ENCODE measurements at regions not wholly inside any gene's neighbourhood (a gene's known extent, or its start where the extent isn't known, plus 50 kb on each side); places are given as distances from the start of the nearest gene placed in this dataset.
"Not testable (repeated sequence)": the region's sequence is repeated elsewhere in the genome, so short reads cannot be mapped to it uniquely, and the experiment has no call there.

- Histone ChIP-seq H3K27me3 (no peaks in the 10 kb centered on the region), H3K4me3 (ENCODE audit: low read depth in 1 of 2, low read length in 1 of 2) (no peak overlapping the region), H3K27ac (no peak overlapping the region), H3K9me3 (no peaks in the 10 kb centered on the region), H3K36me3 (no peaks in the 10 kb centered on the region), H3K4me1 (ENCODE audit: control insufficient read depth in 1 of 2, insufficient read depth in 1 of 2, low read depth in 1 of 2, low read length in 1 of 2) (no peaks in the 10 kb centered on the region)
- TF ChIP-seq, protein P1, sequence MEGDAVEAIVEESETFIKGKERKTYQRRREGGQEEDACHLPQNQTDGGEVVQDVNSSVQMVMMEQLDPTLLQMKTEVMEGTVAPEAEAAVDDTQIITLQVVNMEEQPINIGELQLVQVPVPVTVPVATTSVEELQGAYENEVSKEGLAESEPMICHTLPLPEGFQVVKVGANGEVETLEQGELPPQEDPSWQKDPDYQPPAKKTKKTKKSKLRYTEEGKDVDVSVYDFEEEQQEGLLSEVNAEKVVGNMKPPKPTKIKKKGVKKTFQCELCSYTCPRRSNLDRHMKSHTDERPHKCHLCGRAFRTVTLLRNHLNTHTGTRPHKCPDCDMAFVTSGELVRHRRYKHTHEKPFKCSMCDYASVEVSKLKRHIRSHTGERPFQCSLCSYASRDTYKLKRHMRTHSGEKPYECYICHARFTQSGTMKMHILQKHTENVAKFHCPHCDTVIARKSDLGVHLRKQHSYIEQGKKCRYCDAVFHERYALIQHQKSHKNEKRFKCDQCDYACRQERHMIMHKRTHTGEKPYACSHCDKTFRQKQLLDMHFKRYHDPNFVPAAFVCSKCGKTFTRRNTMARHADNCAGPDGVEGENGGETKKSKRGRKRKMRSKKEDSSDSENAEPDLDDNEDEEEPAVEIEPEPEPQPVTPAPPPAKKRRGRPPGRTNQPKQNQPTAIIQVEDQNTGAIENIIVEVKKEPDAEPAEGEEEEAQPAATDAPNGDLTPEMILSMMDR (IDR thresholded peaks at IDR 0.05): no peak
These were observed 1346.3 kb downstream of the REEP3 start for GRCh38 chr10:64867501-64867962.

DNA sequence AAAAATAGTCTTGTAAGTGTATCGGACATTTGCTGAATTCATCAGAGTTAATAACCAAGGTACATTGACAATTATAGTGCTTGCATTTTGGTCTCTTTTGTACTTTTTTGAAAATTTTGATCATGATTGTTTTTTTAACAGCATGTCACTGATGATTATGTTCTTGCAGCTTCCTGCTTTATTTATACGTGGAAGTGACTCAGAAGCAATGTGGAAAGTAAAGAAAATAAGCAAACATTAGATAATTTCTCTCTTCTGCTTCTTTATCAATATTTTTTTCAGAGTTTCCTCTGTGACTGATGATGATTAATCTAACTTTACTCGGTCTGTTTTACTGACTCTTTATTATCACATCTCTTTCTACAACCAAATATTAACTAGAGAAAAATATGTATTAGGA lies 1351.9 kb downstream of the REEP3 start:
- H3K4me3 ChIP-seq (ENCODE audit: low read depth in 1 of 2, low read length in 1 of 2): no peak overlapping the region
- H3K36me3 ChIP-seq: no peaks in the 10 kb centered on the region
- H3K4me1 ChIP-seq (ENCODE audit: control insufficient read depth in 1 of 2, insufficient read depth in 1 of 2, low read depth in 1 of 2, low read length in 1 of 2): no peaks in the 10 kb centered on the region
- no peaks in the 10 kb centered on the region for H3K27me3 ChIP-seq
- TF ChIP-seq, protein P1 (IDR thresholded peaks at IDR 0.05): no peak
- no peak overlapping the region for H3K27ac ChIP-seq
- no peaks in the 10 kb centered on the region for H3K9me3 ChIP-seq

DNA sequence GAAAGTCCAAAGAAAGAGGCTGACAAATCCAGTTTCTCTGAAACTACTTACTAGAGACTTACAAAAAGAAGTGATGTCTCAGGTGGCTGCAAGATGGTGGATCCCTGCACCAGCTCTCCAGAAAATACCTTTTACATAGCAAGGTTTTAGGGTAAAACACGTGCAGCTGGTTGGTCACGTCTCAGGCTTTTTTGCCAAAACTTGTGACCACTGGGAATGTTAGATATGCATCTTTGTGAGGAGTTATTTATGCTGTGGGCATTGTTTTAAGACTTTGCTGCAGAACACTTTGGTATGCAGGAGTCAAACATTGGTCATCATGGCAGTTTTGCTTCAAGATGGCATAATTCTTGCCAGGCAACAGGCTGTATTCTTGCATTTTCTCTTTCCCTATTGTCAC lies 1352.8 kb downstream of the REEP3 start:
- Histone ChIP-seq H3K4me1 (ENCODE audit: control insufficient read depth in 1 of 2, insufficient read depth in 1 of 2, low read depth in 1 of 2, low read length in 1 of 2) (no peaks in the 10 kb centered on the region), H3K27me3 (no peaks in the 10 kb centered on the region), H3K4me3 (ENCODE audit: low read depth in 1 of 2, low read length in 1 of 2) (no peak overlapping the region), H3K9me3 (no peaks in the 10 kb centered on the region), H3K36me3 (no peaks in the 10 kb centered on the region), H3K27ac (no peak overlapping the region)
- TF ChIP-seq, protein P1 (IDR thresholded peaks at IDR 0.05): no peak

DNA sequence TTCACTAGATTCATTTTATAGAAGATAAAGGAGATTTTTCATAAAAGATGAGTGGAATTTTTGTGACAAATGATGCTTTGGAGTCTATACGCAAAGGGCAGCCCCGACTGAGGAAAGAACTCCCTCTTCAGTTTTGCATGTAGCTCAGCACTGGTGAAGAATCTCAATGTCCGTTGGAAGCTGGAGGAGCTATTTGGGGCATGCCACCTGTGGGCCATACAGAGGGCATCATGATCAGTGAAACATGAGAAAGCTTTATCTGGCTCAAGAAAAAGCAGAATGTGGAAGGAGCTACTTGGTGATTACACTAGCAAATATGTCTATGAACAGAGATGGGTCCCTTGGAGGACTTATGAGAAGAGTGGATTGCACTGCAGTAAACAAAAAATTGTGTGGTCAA lies 1359.3 kb downstream of the REEP3 start:
- Histone ChIP-seq H3K36me3 (no peaks in the 10 kb centered on the region), H3K27ac (no peak overlapping the region), H3K9me3 (no peaks in the 10 kb centered on the region), H3K27me3 (no peaks in the 10 kb centered on the region), H3K4me1 (ENCODE audit: control insufficient read depth in 1 of 2, insufficient read depth in 1 of 2, low read depth in 1 of 2, low read length in 1 of 2) (no peaks in the 10 kb centered on the region), H3K4me3 (ENCODE audit: low read depth in 1 of 2, low read length in 1 of 2) (no peak overlapping the region)
- TF ChIP-seq, protein P1 (IDR thresholded peaks at IDR 0.05): no peak

DNA sequence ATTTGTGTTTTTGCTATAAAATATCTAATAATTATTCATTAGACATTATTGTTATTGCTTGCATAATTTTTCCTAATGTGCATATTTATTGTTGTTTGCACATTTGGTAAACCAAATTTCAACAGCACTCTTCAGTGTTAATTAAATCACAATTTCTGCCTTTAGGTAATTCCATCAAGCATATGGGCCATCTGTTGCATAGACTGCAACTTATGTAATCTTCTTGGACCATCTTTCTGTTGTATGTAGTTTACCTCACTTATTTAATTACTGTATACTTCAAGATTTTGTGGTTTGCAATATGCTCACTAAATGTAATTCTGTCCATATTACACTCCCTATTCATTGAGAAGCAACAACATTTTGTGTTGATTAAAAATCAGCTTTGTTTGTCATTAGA lies 1360.1 kb downstream of the REEP3 start:
- Histone ChIP-seq H3K36me3 (no peaks in the 10 kb centered on the region), H3K4me3 (ENCODE audit: low read depth in 1 of 2, low read length in 1 of 2) (no peak overlapping the region), H3K27ac (no peak overlapping the region), H3K4me1 (ENCODE audit: control insufficient read depth in 1 of 2, insufficient read depth in 1 of 2, low read depth in 1 of 2, low read length in 1 of 2) (no peaks in the 10 kb centered on the region), H3K9me3 (no peaks in the 10 kb centered on the region), H3K27me3 (no peaks in the 10 kb centered on the region)
- TF ChIP-seq, protein P1 (IDR thresholded peaks at IDR 0.05): no peak

- TF ChIP-seq, protein P1 (IDR thresholded peaks at IDR 0.05): no peak
- Histone ChIP-seq H3K4me3 (ENCODE audit: low read depth in 1 of 2, low read length in 1 of 2) (no peak overlapping the region), H3K4me1 (ENCODE audit: control insufficient read depth in 1 of 2, insufficient read depth in 1 of 2, low read depth in 1 of 2, low read length in 1 of 2) (no peaks in the 10 kb centered on the region), H3K36me3 (no peaks in the 10 kb centered on the region), H3K27ac (no peak overlapping the region), H3K27me3 (no peaks in the 10 kb centered on the region), H3K9me3 (peaks cover 4% of the 10 kb centered on the region)
These were observed 1375.4 kb downstream of the REEP3 start for GRCh38 chr10:64896582-64896981.

- not testable (repeated sequence) for H3K27me3 ChIP-seq; H3K9me3 ChIP-seq; H3K4me1 ChIP-seq (ENCODE audit: control insufficient read depth in 1 of 2, insufficient read depth in 1 of 2, low read depth in 1 of 2, low read length in 1 of 2); H3K27ac ChIP-seq; H3K36me3 ChIP-seq; H3K4me3 ChIP-seq (ENCODE audit: low read depth in 1 of 2, low read length in 1 of 2)
These were observed 1385.1 kb downstream of the REEP3 start for GRCh38 chr10:64906311-64906710.

DNA sequence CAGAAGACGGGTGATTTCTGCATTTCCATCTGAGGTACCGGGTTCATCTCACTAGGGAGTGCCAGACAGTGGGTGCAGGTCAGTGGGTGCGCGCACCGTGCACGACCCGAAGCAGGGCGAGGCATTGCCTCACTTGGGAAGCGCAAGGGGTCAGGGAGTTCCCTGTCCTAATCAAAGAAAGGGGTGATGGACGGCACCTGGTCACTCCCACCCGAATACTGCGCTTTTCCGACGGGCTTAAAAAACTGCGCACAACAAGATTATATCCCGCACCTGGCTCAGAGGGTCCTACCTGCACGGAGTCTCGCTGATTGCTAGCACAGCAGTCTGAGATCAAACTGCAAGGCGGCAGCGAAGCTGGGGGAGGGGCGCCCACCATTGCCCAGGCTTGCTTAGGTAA lies 1403.1 kb downstream of the REEP3 start:
- not testable (repeated sequence) for H3K27ac ChIP-seq; H3K4me1 ChIP-seq (ENCODE audit: control insufficient read depth in 1 of 2, insufficient read depth in 1 of 2, low read depth in 1 of 2, low read length in 1 of 2); H3K27me3 ChIP-seq; H3K4me3 ChIP-seq (ENCODE audit: low read depth in 1 of 2, low read length in 1 of 2); H3K9me3 ChIP-seq; H3K36me3 ChIP-seq
